ENCODE measurements at regions not wholly inside any gene's neighbourhood (a gene's known extent, or its start where the extent isn't known, plus 50 kb on each side); places are given as distances from the start of the nearest gene placed in this dataset.
"Not testable (repeated sequence)": the region's sequence is repeated elsewhere in the genome, so short reads cannot be mapped to it uniquely, and the experiment has no call there.

DNA sequence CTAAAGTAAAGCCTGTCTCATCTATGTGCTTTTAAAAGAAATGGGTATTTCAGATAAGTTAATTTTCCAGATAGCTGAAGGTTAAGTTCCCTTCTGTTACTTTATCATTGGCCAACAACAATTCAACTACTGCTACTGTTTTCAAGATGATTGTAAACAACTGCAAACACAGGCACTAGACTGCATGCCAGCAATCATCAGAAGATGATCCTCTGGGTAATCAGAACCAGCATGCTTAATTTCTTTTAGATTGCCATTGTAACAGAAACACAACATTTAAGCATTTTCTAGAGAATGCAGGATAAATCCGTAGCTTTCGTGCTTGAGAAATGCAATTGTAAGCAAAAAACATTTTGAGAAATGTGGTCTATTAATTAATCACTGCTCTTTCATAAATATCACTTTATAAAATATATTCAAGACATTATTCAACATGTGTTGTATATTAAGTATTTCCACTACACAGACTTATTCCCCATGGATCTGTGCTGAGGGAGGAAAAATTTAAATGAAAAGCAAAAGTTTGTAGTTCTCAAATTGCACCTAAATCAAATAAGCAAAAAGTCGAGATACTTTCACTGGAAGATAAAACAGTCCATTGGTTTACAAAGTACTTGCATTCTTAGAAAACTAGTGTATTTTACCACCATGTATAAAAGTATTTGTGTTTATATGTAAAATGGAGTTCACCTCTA is 133.7 kb downstream of the ATL2 start:
- no peak overlapping the region for H2BK5ac ChIP-seq (ENCODE audit: low read length)
- no peak overlapping the region for H3K27ac ChIP-seq (replicated peaks; ENCODE audit: low read length)
- H3K4me1 ChIP-seq (ENCODE audit: control insufficient read depth in 2 of 2, insufficient read depth in 1 of 2, low read depth in 1 of 2, low read length in 2 of 2) = peaks cover 2 to 5% of the 10 kb centered on the region in 2 donors
- H3K9ac ChIP-seq (ENCODE audit: low read depth, low read length, poor library complexity) = no peak overlapping the region
- H3K23ac ChIP-seq (ENCODE audit: low read depth, low read length, poor library complexity) = no peak overlapping the region
- no CpG with 5 or more reads among the region's 3 CpGs for WGBS, 2 donors (ENCODE audit: extremely low coverage in 2 of 2, insufficient read length in 2 of 2, insufficient replicate concordance in 1 of 2)
- H3K14ac ChIP-seq (ENCODE audit: low read length) = no peak overlapping the region
- H2AK5ac ChIP-seq (ENCODE audit: low read depth, low read length) = no peak overlapping the region
- no peak overlapping the region for H2BK15ac ChIP-seq (ENCODE audit: low read length)
- H2BK12ac ChIP-seq (ENCODE audit: low read length) = no peak overlapping the region
- no peak overlapping the region for H3K4me3 ChIP-seq (ENCODE audit: low read length in 2 of 2)
- no peak for DNase-seq (ENCODE audit: low spot score)
- H4K8ac ChIP-seq (ENCODE audit: low read depth, low read length) = no peak overlapping the region
- no peaks in the 10 kb centered on the region for H3K9me3 ChIP-seq (replicated peaks in 1 of 2; ENCODE audit: control insufficient read depth in 2 of 2, insufficient read depth in 1 of 2, low read depth in 1 of 2, low read length in 2 of 2)
- no peak overlapping the region for H3K4ac ChIP-seq (ENCODE audit: low read length)
- H3K27me3 ChIP-seq (ENCODE audit: control insufficient read depth in 3 of 3, insufficient read depth in 3 of 3, low read depth in 1 of 3, low read length in 3 of 3) = no peaks in the 10 kb centered on the region
- H3K18ac ChIP-seq (ENCODE audit: low read length) = no peak overlapping the region
- no peaks in the 10 kb centered on the region for H3K36me3 ChIP-seq (replicated peaks in 1 of 2; ENCODE audit: control insufficient read depth in 2 of 2, insufficient read depth in 2 of 2, low read length in 2 of 2)
- H3K4me2 ChIP-seq (ENCODE audit: insufficient read depth, low read length, poor library complexity, severe bottlenecking) = no peak overlapping the region
- no peak overlapping the region for H2BK120ac ChIP-seq (ENCODE audit: low read depth, low read length)
- H4K91ac ChIP-seq (ENCODE audit: low read depth, low read length, poor library complexity) = no peak overlapping the region
- no peak overlapping the region for H2AFZ ChIP-seq (ENCODE audit: low read length)
- H3K79me1 ChIP-seq (ENCODE audit: low read depth, low read length) = no peaks in the 10 kb centered on the region

DNA sequence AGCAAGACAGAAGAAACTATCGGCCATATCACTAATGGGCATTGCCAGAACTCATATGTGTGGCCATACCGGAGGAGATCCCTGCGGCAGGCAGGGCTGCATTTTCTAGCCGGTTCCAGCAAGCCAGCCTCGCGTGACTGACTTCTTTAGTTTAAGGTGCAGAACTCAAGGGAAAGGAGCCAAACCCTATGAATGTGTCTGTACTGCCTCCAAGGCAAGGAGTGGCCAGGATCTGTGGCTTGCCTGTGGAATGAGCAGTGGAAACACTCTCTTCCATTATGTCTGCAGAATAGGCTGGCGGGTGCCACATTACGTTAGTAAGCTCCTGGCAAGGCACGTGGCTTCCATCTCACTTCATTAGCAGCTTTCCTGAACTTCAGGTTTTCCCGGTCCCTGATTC is 137.6 kb downstream of the ATL2 start:
- no peak overlapping the region for H4K8ac ChIP-seq (ENCODE audit: low read depth, low read length)
- H3K9ac ChIP-seq (ENCODE audit: low read depth, low read length, poor library complexity) = no peak overlapping the region
- H3K4ac ChIP-seq (ENCODE audit: low read length) = no peak overlapping the region
- H2BK15ac ChIP-seq (ENCODE audit: low read length) = no peak overlapping the region
- H3K23ac ChIP-seq (ENCODE audit: low read depth, low read length, poor library complexity) = peak overlapping the region; percentile 68
- no peak for DNase-seq (ENCODE audit: low spot score)
- H3K4me2 ChIP-seq (ENCODE audit: insufficient read depth, low read length, poor library complexity, severe bottlenecking) = no peak overlapping the region
- H3K4me3 ChIP-seq (ENCODE audit: low read length in 2 of 2) = no peak overlapping the region
- H3K27me3 ChIP-seq (ENCODE audit: control insufficient read depth in 3 of 3, insufficient read depth in 3 of 3, low read depth in 1 of 3, low read length in 3 of 3) = no peaks in the 10 kb centered on the region
- no peaks in the 10 kb centered on the region for H3K79me1 ChIP-seq (ENCODE audit: low read depth, low read length)
- no peak overlapping the region for H2BK12ac ChIP-seq (ENCODE audit: low read length)
- H3K4me1 ChIP-seq (ENCODE audit: control insufficient read depth in 2 of 2, insufficient read depth in 1 of 2, low read depth in 1 of 2, low read length in 2 of 2) = no peaks in the 10 kb centered on the region
- no peaks in the 10 kb centered on the region for H3K36me3 ChIP-seq (replicated peaks in 1 of 2; ENCODE audit: control insufficient read depth in 2 of 2, insufficient read depth in 2 of 2, low read length in 2 of 2)
- no peak overlapping the region for H3K18ac ChIP-seq (ENCODE audit: low read length)
- peaks cover 0 to 2% of the 10 kb centered on the region in 2 donors for H3K9me3 ChIP-seq (replicated peaks in 1 of 2; ENCODE audit: control insufficient read depth in 2 of 2, insufficient read depth in 1 of 2, low read depth in 1 of 2, low read length in 2 of 2)
- no peak overlapping the region for H3K27ac ChIP-seq (replicated peaks; ENCODE audit: low read length)
- no peak overlapping the region for H4K91ac ChIP-seq (ENCODE audit: low read depth, low read length, poor library complexity)
- H2BK5ac ChIP-seq (ENCODE audit: low read length) = peak overlapping the region; percentile 27
- H2BK120ac ChIP-seq (ENCODE audit: low read depth, low read length) = no peak overlapping the region
- H2AK5ac ChIP-seq (ENCODE audit: low read depth, low read length) = no peak overlapping the region
- no peak overlapping the region for H3K14ac ChIP-seq (ENCODE audit: low read length)
- no peak overlapping the region for H2AFZ ChIP-seq (ENCODE audit: low read length)
- WGBS, 2 donors (ENCODE audit: extremely low coverage in 2 of 2, insufficient read length in 2 of 2, insufficient replicate concordance in 1 of 2) = no CpG with 5 or more reads among the region's 10 CpGs

DNA sequence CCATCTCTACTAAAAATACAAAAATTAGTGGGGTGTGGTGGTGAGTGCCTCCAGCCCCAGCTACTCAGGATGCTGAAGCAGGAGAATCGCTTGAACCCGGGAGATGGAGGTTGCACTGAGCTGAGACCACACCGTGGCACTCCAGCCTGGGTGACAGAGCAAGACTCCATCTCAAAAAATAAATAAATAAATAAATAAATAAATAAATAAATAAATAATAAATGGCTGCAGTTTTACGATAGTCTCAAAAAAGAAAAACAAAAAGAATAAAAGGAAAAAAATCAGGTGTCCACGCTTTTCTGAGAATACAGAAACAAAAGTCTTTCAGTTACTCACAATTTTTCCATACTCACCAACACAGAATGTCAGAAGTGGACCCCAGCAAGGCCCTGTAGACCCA is 138.4 kb downstream of the ATL2 start:
- H2BK120ac ChIP-seq (ENCODE audit: low read depth, low read length); H2BK5ac ChIP-seq (ENCODE audit: low read length); H3K9me3 ChIP-seq (replicated peaks in 1 of 2; ENCODE audit: control insufficient read depth in 2 of 2, insufficient read depth in 1 of 2, low read depth in 1 of 2, low read length in 2 of 2); H3K18ac ChIP-seq (ENCODE audit: low read length); H2AK5ac ChIP-seq (ENCODE audit: low read depth, low read length); H3K23ac ChIP-seq (ENCODE audit: low read depth, low read length, poor library complexity); H3K4ac ChIP-seq (ENCODE audit: low read length); H4K91ac ChIP-seq (ENCODE audit: low read depth, low read length, poor library complexity); DNase-seq (ENCODE audit: low spot score); H4K8ac ChIP-seq (ENCODE audit: low read depth, low read length); H2AFZ ChIP-seq (ENCODE audit: low read length); H3K36me3 ChIP-seq (replicated peaks in 1 of 2; ENCODE audit: control insufficient read depth in 2 of 2, insufficient read depth in 2 of 2, low read length in 2 of 2); H3K14ac ChIP-seq (ENCODE audit: low read length); H2BK12ac ChIP-seq (ENCODE audit: low read length); H3K4me1 ChIP-seq (ENCODE audit: control insufficient read depth in 2 of 2, insufficient read depth in 1 of 2, low read depth in 1 of 2, low read length in 2 of 2); H3K79me1 ChIP-seq (ENCODE audit: low read depth, low read length); H3K27me3 ChIP-seq (ENCODE audit: control insufficient read depth in 3 of 3, insufficient read depth in 3 of 3, low read depth in 1 of 3, low read length in 3 of 3); H3K4me3 ChIP-seq (ENCODE audit: low read length in 2 of 2); H2BK15ac ChIP-seq (ENCODE audit: low read length); H3K9ac ChIP-seq (ENCODE audit: low read depth, low read length, poor library complexity); H3K27ac ChIP-seq (replicated peaks; ENCODE audit: low read length); H3K4me2 ChIP-seq (ENCODE audit: insufficient read depth, low read length, poor library complexity, severe bottlenecking): not testable (repeated sequence)
- no CpG with 5 or more reads among the region's 5 CpGs for WGBS, 2 donors (ENCODE audit: extremely low coverage in 2 of 2, insufficient read length in 2 of 2, insufficient replicate concordance in 1 of 2)

DNA sequence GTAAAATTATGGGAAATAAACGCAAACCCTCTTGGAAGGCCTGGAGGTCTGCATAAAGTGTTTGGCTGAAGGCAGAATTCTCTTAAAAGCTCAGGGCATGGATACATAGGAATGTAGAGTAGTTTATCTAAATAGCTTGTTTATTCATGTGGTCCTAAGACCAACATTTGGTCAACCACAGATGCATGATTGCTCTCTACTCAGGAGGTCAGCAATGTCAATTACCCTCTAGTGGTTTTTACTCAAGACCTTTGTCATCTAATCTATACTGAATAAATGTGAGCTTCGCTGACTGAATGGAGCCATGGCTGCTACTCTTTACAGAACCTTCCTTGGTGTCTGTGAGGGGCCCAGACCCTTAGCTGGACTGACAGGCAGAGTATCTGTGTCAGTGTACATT is 139.8 kb downstream of the ATL2 start:
- Histone ChIP-seq H2BK15ac (ENCODE audit: low read length) (no peak overlapping the region), H3K4ac (ENCODE audit: low read length) (no peak overlapping the region), H2BK120ac (ENCODE audit: low read depth, low read length) (no peak overlapping the region), H2AK5ac (ENCODE audit: low read depth, low read length) (no peak overlapping the region), H3K27me3 (ENCODE audit: control insufficient read depth in 3 of 3, insufficient read depth in 3 of 3, low read depth in 1 of 3, low read length in 3 of 3) (no peaks in the 10 kb centered on the region), H4K8ac (ENCODE audit: low read depth, low read length) (no peak overlapping the region), H3K23ac (ENCODE audit: low read depth, low read length, poor library complexity) (no peak overlapping the region), H3K9me3 (replicated peaks in 1 of 2; ENCODE audit: control insufficient read depth in 2 of 2, insufficient read depth in 1 of 2, low read depth in 1 of 2, low read length in 2 of 2) (peaks cover 0 to 2% of the 10 kb centered on the region in 2 donors), H2BK5ac (ENCODE audit: low read length) (no peak overlapping the region), H2BK12ac (ENCODE audit: low read length) (no peak overlapping the region), H3K4me2 (ENCODE audit: insufficient read depth, low read length, poor library complexity, severe bottlenecking) (no peak overlapping the region), H3K79me1 (ENCODE audit: low read depth, low read length) (no peaks in the 10 kb centered on the region), H3K4me1 (ENCODE audit: control insufficient read depth in 2 of 2, insufficient read depth in 1 of 2, low read depth in 1 of 2, low read length in 2 of 2) (no peaks in the 10 kb centered on the region), H4K91ac (ENCODE audit: low read depth, low read length, poor library complexity) (no peak overlapping the region), H3K18ac (ENCODE audit: low read length) (no peak overlapping the region), H3K36me3 (replicated peaks in 1 of 2; ENCODE audit: control insufficient read depth in 2 of 2, insufficient read depth in 2 of 2, low read length in 2 of 2) (no peaks in the 10 kb centered on the region), H3K14ac (ENCODE audit: low read length) (no peak overlapping the region), H3K9ac (ENCODE audit: low read depth, low read length, poor library complexity) (no peak overlapping the region), H2AFZ (ENCODE audit: low read length) (no peak overlapping the region), H3K27ac (replicated peaks; ENCODE audit: low read length) (no peak overlapping the region), H3K4me3 (ENCODE audit: low read length in 2 of 2) (no peak overlapping the region)
- no CpG with 5 or more reads among the region's 2 CpGs for WGBS, 2 donors (ENCODE audit: extremely low coverage in 2 of 2, insufficient read length in 2 of 2, insufficient replicate concordance in 1 of 2)
- no peak for DNase-seq (ENCODE audit: low spot score)

All from neuronal stem cell (in vitro differentiated cells).